MM.1S (cell line): ENCODE measurements at regions not wholly inside any gene's neighbourhood (a gene's known extent, or its start where the extent isn't known, plus 50 kb on each side); places are given as distances from the start of the nearest gene placed in this dataset.

ENCODE experiments used
- DNase-seq: peaks from one replicate; pipeline ENCODE4 v3.0.0-alpha.2; 2015
- H2AFZ ChIP-seq: fragments of 300-600 bp; sonication (generic); 2 replicates; pipeline ENCODE4 v1.6.0; 2016; ENCODE audit warnings: antibody characterized with exemption, low read length
- H3F3A ChIP-seq: fragments of 300-600 bp; sonication (generic); 2 replicates; pipeline ENCODE4 v1.6.1; 2016; ENCODE audit warnings: mild to moderate bottlenecking, antibody characterized with exemption, low read length, moderate library complexity, mixed read lengths; ENCODE audit not compliant: insufficient read depth
- H3K27ac ChIP-seq: fragments of 300-600 bp; sonication (generic); 2 replicates; pipeline ENCODE4 v1.5.1; 2016; ENCODE audit warnings: mild to moderate bottlenecking, low read length
- H3K27me3 ChIP-seq: fragments of 300-600 bp; sonication (generic); replicated peaks from 2 replicates; pipeline ENCODE4 v1.6.0; 2016; ENCODE audit warnings: low read length; ENCODE audit not compliant: insufficient read depth
- H3K36me3 ChIP-seq: fragments of 300-600 bp; sonication (generic); replicated peaks from 2 replicates; pipeline ENCODE4 v1.6.1; 2016; ENCODE audit warnings: mild to moderate bottlenecking, low read length, mixed read lengths; ENCODE audit not compliant: insufficient read depth
- H3K4me1 ChIP-seq: fragments of 300-600 bp; sonication (generic); 2 replicates; pipeline ENCODE4 v1.6.1; 2016; ENCODE audit warnings: low read length, mixed read lengths
- H3K4me2 ChIP-seq: fragments of 300-600 bp; sonication (generic); 2 replicates; pipeline ENCODE4 v1.6.0; 2016; ENCODE audit warnings: low read depth, low read length
- H3K4me3 ChIP-seq: fragments of 300-600 bp; sonication (generic); 2 replicates; pipeline ENCODE4 v1.5.1; 2016; ENCODE audit warnings: low read length, mixed read lengths
- H3K79me2 ChIP-seq: fragments of 300-600 bp; sonication (generic); 2 replicates; pipeline ENCODE4 v1.6.1; 2016; ENCODE audit warnings: mixed run types, low read length, mixed read lengths
- H3K9ac ChIP-seq: fragments of 300-600 bp; sonication (generic); 2 replicates; pipeline ENCODE4 v1.6.1; 2016; ENCODE audit warnings: low read length, mixed read lengths
- H3K9me2 ChIP-seq: fragments of 300-600 bp; sonication (generic); replicated peaks from 2 replicates; pipeline ENCODE4 v1.6.1; 2016; ENCODE audit warnings: mild to moderate bottlenecking, low read length, mixed read lengths; ENCODE audit not compliant: insufficient read depth
- H3K9me3 ChIP-seq: fragments of 300-600 bp; sonication (generic); replicated peaks from 2 replicates; pipeline ENCODE4 v1.6.1; 2016; ENCODE audit warnings: mild to moderate bottlenecking, low read length, mixed read lengths; ENCODE audit not compliant: insufficient read depth
- H4K20me1 ChIP-seq: fragments of 300-600 bp; sonication (generic); 2 replicates; pipeline ENCODE4 v1.6.1; 2016; ENCODE audit warnings: mild to moderate bottlenecking, low read length, moderate library complexity, mixed read lengths; ENCODE audit not compliant: insufficient read depth
- EZH2 ChIP-seq: fragments of 300-600 bp; sonication (generic); optimal IDR thresholded peaks from 2 replicates; pipeline ENCODE3; 2017; ENCODE audit warnings: low read depth, mild to moderate bottlenecking, antibody characterized with exemption, low read length, mixed read lengths
- EZH2phosphoT487 ChIP-seq: fragments of 300-600 bp; sonication (generic); IDR thresholded peaks from 2 replicates; pipeline ENCODE4 v1.6.1; 2018; ENCODE audit warnings: antibody characterized with exemption, low read length
- TF ChIP-seq, protein P1 (sequence below): fragments of 300-600 bp; sonication (generic); IDR thresholded peaks from 2 replicates; pipeline ENCODE4 v1.5.1; 2016; ENCODE audit warnings: antibody characterized with exemption, low read length, mixed read lengths

DNA sequence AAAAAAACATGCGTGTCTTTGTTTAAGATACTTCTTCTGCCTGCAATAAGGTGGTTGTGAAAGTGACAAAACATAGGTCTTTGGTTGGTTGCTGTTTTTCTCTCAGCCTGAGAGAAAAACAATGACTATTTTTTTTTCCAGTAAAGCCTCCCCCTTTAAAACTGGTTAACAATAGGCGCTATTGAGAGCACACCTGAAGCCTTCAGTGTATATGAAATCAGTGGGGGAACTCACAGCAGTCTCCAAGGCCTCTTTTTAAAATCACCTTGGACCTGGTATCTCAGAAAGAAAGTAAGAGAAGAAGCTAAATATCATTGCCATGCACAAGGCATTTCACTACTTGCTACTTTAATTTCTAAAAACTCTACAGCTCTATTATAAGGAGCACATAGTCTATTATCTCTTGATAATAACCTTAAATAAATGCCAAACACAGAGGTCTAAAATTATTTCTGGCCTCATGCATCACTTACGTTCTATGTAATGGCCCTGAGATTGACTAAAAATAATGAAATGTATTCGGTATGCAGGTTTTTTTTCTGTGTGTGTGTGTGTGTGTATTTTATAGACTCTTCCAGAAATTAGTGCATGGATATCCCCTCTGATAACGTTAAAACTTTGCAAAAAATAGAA lies 544.4 kb downstream of the TDRD15 start:
- Histone ChIP-seq H3F3A (no peaks in the 10 kb centered on the region), H3K27ac (no peak overlapping the region), H3K4me2 (no peak overlapping the region), H3K9ac (no peak overlapping the region), H3K9me2 (no peaks in the 10 kb centered on the region), H2AFZ (no peak overlapping the region), H3K9me3 (no peaks in the 10 kb centered on the region; the same call in 1 of the 2 replicates), H3K4me1 (no peaks in the 10 kb centered on the region), H3K36me3 (no peaks in the 10 kb centered on the region), H3K4me3 (no peak overlapping the region), H3K79me2 (no peaks in the 10 kb centered on the region), H4K20me1 (no peaks in the 10 kb centered on the region), H3K27me3 (no peaks in the 10 kb centered on the region)
- no peak for DNase-seq
- TF ChIP-seq EZH2phosphoT487 (no peak), EZH2 (no peak)
- TF ChIP-seq, protein P1, sequence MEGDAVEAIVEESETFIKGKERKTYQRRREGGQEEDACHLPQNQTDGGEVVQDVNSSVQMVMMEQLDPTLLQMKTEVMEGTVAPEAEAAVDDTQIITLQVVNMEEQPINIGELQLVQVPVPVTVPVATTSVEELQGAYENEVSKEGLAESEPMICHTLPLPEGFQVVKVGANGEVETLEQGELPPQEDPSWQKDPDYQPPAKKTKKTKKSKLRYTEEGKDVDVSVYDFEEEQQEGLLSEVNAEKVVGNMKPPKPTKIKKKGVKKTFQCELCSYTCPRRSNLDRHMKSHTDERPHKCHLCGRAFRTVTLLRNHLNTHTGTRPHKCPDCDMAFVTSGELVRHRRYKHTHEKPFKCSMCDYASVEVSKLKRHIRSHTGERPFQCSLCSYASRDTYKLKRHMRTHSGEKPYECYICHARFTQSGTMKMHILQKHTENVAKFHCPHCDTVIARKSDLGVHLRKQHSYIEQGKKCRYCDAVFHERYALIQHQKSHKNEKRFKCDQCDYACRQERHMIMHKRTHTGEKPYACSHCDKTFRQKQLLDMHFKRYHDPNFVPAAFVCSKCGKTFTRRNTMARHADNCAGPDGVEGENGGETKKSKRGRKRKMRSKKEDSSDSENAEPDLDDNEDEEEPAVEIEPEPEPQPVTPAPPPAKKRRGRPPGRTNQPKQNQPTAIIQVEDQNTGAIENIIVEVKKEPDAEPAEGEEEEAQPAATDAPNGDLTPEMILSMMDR, result no peak

DNA sequence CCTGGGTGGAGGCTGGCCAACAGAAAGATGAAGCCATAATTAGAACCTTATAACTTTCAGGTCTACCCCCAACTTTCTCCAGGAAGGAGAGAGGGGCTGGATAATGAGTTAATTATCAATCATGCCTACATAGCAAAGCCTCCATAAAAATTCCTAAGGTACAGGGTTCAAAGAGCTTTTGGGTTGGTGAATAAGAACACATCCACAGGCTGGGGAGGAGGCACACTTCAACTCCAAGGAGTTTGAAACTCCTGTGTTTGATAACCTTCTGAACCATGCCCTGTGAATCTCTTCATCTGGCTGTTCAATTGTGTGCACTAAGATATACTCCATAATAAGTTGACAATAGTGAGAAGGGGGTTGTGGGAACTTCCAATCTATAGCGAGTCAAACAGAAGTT lies 552.3 kb downstream of the TDRD15 start:
- Histone ChIP-seq H3F3A (no peaks in the 10 kb centered on the region), H3K27ac (no peak overlapping the region), H3K36me3 (no peaks in the 10 kb centered on the region), H3K4me1 (no peaks in the 10 kb centered on the region), H3K79me2 (no peaks in the 10 kb centered on the region), H3K9ac (no peak overlapping the region), H3K4me2 (no peak overlapping the region), H3K9me2 (no peaks in the 10 kb centered on the region), H2AFZ (no peak overlapping the region), H3K27me3 (no peaks in the 10 kb centered on the region), H3K9me3 (no peaks in the 10 kb centered on the region), H3K4me3 (no peak overlapping the region), H4K20me1 (no peaks in the 10 kb centered on the region)
- no peak for DNase-seq
- TF ChIP-seq EZH2phosphoT487, result no peak
- TF ChIP-seq, protein P1, result no peak
- TF ChIP-seq EZH2, result no peak

DNA sequence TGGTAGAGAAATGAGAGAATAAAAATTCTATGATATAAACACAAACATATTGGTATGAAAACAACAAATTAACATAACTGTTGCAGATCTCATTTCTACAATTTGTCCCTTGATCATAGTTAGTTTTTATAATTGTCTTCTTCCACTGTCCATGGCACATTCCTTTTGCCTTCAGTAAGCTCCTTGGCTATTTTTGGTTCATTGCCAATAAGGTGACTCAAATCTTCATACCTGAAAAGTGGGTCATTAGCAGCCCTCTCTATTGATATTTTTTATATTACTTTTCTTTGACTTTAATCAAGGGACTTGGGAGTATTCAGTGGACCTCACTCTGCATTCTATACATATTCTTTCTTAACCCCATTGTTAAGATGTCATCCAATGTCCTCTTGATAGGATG lies 552.9 kb downstream of the TDRD15 start:
- Histone ChIP-seq H3K4me1 (no peaks in the 10 kb centered on the region), H2AFZ (no peak overlapping the region)
- TF ChIP-seq EZH2 (no peak), EZH2phosphoT487 (no peak)
- TF ChIP-seq, protein P1, result no peak

More for the DNA sequence above, 552.9 kb downstream of the TDRD15 start:
- Histone ChIP-seq H3K9me3 (no peaks in the 10 kb centered on the region), H3K79me2 (no peaks in the 10 kb centered on the region), H3K9ac (no peak overlapping the region), H3K4me3 (no peak overlapping the region), H3K36me3 (no peaks in the 10 kb centered on the region), H3F3A (no peaks in the 10 kb centered on the region), H4K20me1 (no peaks in the 10 kb centered on the region), H3K4me2 (no peak overlapping the region), H3K9me2 (no peaks in the 10 kb centered on the region), H3K27me3 (no peaks in the 10 kb centered on the region), H3K27ac (no peak overlapping the region)
- no peak for DNase-seq
